ENCODE measurements at regions not wholly inside any gene's neighbourhood (a gene's known extent, or its start where the extent isn't known, plus 50 kb on each side); places are given as distances from the start of the nearest gene placed in this dataset.

DNA sequence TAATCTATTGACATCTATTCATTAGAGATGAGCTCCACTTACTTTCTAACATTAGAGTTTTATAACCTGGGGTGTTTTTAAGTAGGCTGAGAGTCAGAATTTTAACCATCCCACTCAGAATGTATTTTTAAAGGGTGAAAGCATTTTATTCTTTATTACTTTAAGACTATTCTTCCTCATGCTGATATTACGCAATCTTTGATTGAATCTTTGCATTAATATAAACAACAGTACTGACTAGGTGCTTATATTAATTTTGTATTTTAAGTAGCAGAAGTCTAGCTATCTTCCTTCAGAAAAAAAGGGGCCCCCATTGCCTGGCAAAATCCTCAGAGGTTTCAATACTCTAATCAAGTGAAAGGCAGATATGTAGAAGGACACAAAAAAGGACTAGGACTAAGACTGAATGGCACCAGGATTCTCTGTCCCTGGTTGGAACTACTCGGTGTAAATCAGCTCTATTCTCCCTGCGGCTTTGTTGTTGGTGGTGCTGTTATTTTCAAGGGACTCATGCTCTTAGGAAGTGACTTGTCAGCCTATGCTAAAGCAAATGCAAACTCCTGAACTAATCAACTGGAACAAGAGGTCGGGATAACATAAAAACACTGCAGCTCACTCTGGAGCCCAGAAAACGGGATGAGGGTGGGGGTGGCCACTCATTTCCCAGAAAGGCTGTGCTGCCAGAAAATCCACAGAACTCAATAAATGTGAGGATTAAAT is 1324.4 kb downstream of the GRIK2 start:
- no peaks in the 10 kb centered on the region for H3K36me3 Mint-ChIP-seq (ENCODE audit: low read depth)
- H3K27me3 Mint-ChIP-seq (ENCODE audit: low read depth, poor library complexity): peaks cover 3% of the 10 kb centered on the region
- peaks cover 20% of the 10 kb centered on the region for H3K4me1 Mint-ChIP-seq
- DNase-seq: no peak
- H3K27ac Mint-ChIP-seq: peak overlapping the region; percentile 84
- peak overlapping the region; percentile 11 for H3K4me3 Mint-ChIP-seq
- TF ChIP-seq, protein P1, sequence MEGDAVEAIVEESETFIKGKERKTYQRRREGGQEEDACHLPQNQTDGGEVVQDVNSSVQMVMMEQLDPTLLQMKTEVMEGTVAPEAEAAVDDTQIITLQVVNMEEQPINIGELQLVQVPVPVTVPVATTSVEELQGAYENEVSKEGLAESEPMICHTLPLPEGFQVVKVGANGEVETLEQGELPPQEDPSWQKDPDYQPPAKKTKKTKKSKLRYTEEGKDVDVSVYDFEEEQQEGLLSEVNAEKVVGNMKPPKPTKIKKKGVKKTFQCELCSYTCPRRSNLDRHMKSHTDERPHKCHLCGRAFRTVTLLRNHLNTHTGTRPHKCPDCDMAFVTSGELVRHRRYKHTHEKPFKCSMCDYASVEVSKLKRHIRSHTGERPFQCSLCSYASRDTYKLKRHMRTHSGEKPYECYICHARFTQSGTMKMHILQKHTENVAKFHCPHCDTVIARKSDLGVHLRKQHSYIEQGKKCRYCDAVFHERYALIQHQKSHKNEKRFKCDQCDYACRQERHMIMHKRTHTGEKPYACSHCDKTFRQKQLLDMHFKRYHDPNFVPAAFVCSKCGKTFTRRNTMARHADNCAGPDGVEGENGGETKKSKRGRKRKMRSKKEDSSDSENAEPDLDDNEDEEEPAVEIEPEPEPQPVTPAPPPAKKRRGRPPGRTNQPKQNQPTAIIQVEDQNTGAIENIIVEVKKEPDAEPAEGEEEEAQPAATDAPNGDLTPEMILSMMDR (IDR thresholded peaks at IDR 0.05): no peak
- H3K9me3 Mint-ChIP-seq: peaks cover 3% of the 10 kb centered on the region

DNA sequence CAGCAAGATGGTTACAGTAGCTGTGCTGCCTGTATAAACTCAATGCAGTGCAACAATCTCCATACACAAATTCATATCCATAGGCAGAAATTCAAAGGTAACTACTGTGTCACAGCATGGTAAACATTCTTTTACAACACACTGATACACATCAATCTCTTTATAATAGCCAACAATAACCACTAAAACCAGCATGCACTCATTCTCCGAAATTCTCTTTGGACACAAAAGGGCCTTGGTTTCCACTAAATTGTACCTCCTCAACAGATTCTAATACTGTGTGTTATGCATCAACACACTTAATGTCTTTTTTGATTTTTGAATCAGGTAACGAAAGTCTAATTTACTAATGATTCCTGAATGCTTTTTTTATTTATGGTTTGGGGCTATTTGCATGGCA is 1323.7 kb downstream of the GRIK2 start:
- Mint-ChIP-seq H3K27me3 (ENCODE audit: low read depth, poor library complexity) (peaks cover 3% of the 10 kb centered on the region), H3K4me3 (no peak overlapping the region), H3K36me3 (ENCODE audit: low read depth) (no peaks in the 10 kb centered on the region), H3K4me1 (peaks cover 20% of the 10 kb centered on the region), H3K27ac (no peak overlapping the region), H3K9me3 (peaks cover 3% of the 10 kb centered on the region)
- TF ChIP-seq, protein P1 (IDR thresholded peaks at IDR 0.05): no peak
- no peak for DNase-seq

DNA sequence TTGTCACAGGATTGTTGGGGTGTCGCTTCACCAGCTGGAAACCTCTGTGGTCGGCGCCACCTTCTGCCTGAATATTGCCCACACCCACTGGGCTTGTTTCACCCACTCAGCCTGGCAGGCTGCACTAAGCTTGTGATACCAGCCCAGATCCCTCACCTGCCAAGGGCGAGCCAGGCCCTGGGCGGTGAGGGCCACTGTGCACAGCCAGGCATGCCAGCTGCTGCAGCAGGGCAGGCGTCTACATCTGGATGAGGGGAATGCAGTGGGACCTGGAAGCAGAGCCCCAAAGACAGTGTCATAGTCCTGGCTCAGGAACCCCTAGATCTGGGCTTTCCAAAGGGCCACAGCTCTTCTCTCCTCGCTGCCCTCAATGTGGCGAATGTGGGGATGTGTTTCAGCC is 1307.5 kb downstream of the GRIK2 start:
- H3K9me3 Mint-ChIP-seq: no peaks in the 10 kb centered on the region
- TF ChIP-seq, protein P1 (IDR thresholded peaks at IDR 0.05): no peak
- H3K36me3 Mint-ChIP-seq (ENCODE audit: low read depth): no peaks in the 10 kb centered on the region
- H3K4me3 Mint-ChIP-seq: no peak overlapping the region
- no peaks in the 10 kb centered on the region for H3K4me1 Mint-ChIP-seq
- no peaks in the 10 kb centered on the region for H3K27me3 Mint-ChIP-seq (ENCODE audit: low read depth, poor library complexity)
- H3K27ac Mint-ChIP-seq: no peak overlapping the region
- no peak for DNase-seq

DNA sequence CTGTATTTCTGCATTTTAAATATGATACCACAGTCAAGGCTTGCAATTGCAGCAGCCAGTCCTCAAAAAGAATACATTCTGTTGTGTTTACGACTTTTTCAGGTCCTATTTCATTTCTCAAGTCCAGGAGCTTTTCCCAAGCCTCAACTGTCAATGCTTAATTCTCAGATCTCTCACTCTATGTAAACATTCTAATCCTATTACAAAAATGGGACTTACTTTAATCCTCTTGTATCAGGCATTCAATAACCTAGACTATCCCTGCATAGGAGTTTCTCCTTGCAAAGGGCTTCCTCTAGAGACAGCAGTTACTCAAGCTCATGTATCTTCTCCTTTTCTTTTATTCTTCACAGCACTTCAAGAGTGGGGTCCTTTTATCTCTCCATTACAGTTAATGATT is 1293.0 kb downstream of the GRIK2 start:
- DNase-seq: no peak
- Mint-ChIP-seq H3K4me1 (no peaks in the 10 kb centered on the region), H3K27me3 (ENCODE audit: low read depth, poor library complexity) (no peaks in the 10 kb centered on the region), H3K36me3 (ENCODE audit: low read depth) (no peaks in the 10 kb centered on the region), H3K27ac (no peak overlapping the region), H3K9me3 (no peaks in the 10 kb centered on the region), H3K4me3 (no peak overlapping the region)
- TF ChIP-seq, protein P1 (IDR thresholded peaks at IDR 0.05): no peak

DNA sequence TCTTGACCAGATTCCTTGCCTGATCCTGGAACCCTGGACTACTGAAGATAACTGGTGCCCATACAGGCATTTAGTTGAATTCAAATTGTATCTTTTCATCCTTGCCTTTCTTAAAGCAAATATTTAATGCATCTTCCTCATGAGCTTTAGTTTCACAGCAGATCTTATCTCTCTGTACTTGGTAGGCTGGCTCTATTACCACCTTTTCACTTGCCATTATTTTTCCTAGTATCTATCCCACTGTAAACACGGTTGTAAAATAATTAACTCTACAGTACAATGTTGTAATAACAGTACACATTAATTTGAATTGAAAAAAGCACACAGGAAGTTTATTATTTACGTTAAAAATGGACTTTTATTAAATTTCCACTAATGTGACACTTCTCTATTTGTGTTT is 1286.9 kb downstream of the GRIK2 start:
- no peak for DNase-seq
- H3K4me3 Mint-ChIP-seq: no peak overlapping the region
- TF ChIP-seq, protein P1 (IDR thresholded peaks at IDR 0.05): no peak
- no peak overlapping the region for H3K27ac Mint-ChIP-seq
- H3K36me3 Mint-ChIP-seq (ENCODE audit: low read depth): no peaks in the 10 kb centered on the region
- H3K27me3 Mint-ChIP-seq (ENCODE audit: low read depth, poor library complexity): no peaks in the 10 kb centered on the region
- H3K4me1 Mint-ChIP-seq: peaks cover 8% of the 10 kb centered on the region
- H3K9me3 Mint-ChIP-seq: no peaks in the 10 kb centered on the region

DNA sequence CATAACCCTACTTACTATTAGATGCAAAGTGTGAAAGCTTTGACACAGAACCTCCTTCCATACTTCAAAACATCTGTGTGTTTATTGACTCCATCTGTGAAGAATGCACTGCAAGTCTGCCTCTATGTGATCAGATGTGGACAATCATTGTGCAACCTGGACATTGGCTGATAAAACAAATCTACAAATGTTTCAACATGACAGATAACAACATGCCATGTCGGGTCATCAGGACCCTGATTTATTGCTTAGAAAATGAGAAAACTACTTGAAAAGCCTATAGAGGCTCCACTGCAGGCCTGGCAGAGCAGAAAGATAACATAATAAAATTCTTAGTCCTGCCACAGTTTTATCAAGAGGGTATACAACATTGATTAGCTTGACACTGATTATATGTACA is 1286.4 kb downstream of the GRIK2 start:
- DNase-seq: no peak
- Mint-ChIP-seq H3K4me1 (peaks cover 8% of the 10 kb centered on the region), H3K27ac (no peak overlapping the region), H3K36me3 (ENCODE audit: low read depth) (no peaks in the 10 kb centered on the region), H3K9me3 (no peaks in the 10 kb centered on the region), H3K27me3 (ENCODE audit: low read depth, poor library complexity) (no peaks in the 10 kb centered on the region), H3K4me3 (no peak overlapping the region)
- TF ChIP-seq, protein P1 (IDR thresholded peaks at IDR 0.05): no peak

Data from nephron progenitor cell (in vitro differentiated cells).